K562 (cell line): ENCODE measurements at regions not wholly inside any gene's neighbourhood (a gene's known extent, or its start where the extent isn't known, plus 50 kb on each side); places are given as distances from the start of the nearest gene placed in this dataset.
"Not testable (repeated sequence)": the region's sequence is repeated elsewhere in the genome, so short reads cannot be mapped to it uniquely, and the experiment has no call there.

ENCODE experiments used
- CREB5 ChIP-seq: fragments of 250-450 bp; sonication (Bioruptor Pico); IDR thresholded peaks from 2 replicates; pipeline ENCODE4 v1.5.0; 2020; ENCODE audit warnings: mild to moderate bottlenecking
- E2F5 ChIP-seq: sonication (generic); formaldehyde crosslinking; IDR thresholded peaks from 2 replicates; pipeline ENCODE4 v1.8.0; 2022; ENCODE audit warnings: mild to moderate bottlenecking, missing genetic modification reagents
- ESRRB ChIP-seq: fragments of 250-450 bp; sonication (Bioruptor Pico); IDR thresholded peaks from 2 replicates; pipeline ENCODE4 v1.5.0; 2020; ENCODE audit warnings: mild to moderate bottlenecking, moderate library complexity, borderline replicate concordance
- GMEB1 ChIP-seq: fragments of 250-450 bp; sonication (Bioruptor Pico); IDR thresholded peaks from 2 replicates; pipeline ENCODE4 v1.4.0; 2020; ENCODE audit warnings: mild to moderate bottlenecking
- SIX5 ChIP-seq, 2 experiments: IDR thresholded peaks; 2 replicates each; pipeline ENCODE4 v1.6.1; 2011; ENCODE audit warnings: low read length in 2 of 2, borderline replicate concordance in 1 of 2, low read depth in 1 of 2, mild to moderate bottlenecking in 1 of 2, moderate library complexity in 1 of 2; ENCODE audit not compliant: insufficient read depth in 1 of 2
- SNRNP70 ChIP-seq: fragments of 200-400 bp; formaldehyde crosslinking; optimal IDR thresholded peaks from 2 replicates; pipeline ENCODE3; 2017; ENCODE audit warnings: low read depth, low read length
- ZBTB8A ChIP-seq: fragments of 450-650 bp; IDR thresholded peaks from 2 replicates; pipeline ENCODE4 v1.6.1; 2018; ENCODE audit warnings: mild to moderate bottlenecking, moderate library complexity; ENCODE audit not compliant: partially characterized antibody

GRCh38 chr2:113562662-113563061, 64.2 kb downstream of the FOXD4L1 start:
- TF ChIP-seq SIX5 (IDR thresholded peaks at IDR 0.05; ENCODE audit: borderline replicate concordance in 1 of 2, insufficient read depth in 1 of 2, low read depth in 1 of 2, low read length in 2 of 2); CREB5 (CRISPR knock-in tag); ESRRB (CRISPR knock-in tag); GMEB1 (CRISPR knock-in tag); ZBTB8A; SNRNP70; E2F5: not testable (repeated sequence)
